HEK293 (cell line): ENCODE measurements at regions not wholly inside any gene's neighbourhood (a gene's known extent, or its start where the extent isn't known, plus 50 kb on each side); places are given as distances from the start of the nearest gene placed in this dataset.

Experiments used
- CTCF ChIA-PET: fragments of 350-600 bp; formaldehyde crosslinking; extraction: SDS; loops from one replicate; lab custom pipeline; 2021; ENCODE audit warnings: antibody characterized with exemption; lab: Yijun Ruan, JAX
- POLR2A ChIA-PET: fragments of 300-600 bp; formaldehyde crosslinking; extraction: SDS; loops from one replicate; lab custom pipeline; 2020; ENCODE audit warnings: antibody characterized with exemption, inconsistent platforms; lab: Yijun Ruan, JAX
- H3K27ac ChIP-seq: fragments of 200-500 bp; sonication (Bioruptor generic); 2 replicates; pipeline ENCODE4 v1.5.1; 2014; ENCODE audit warnings: low read depth, low read length, control low read depth, inconsistent platforms; ENCODE audit errors: extremely low read depth
- H3K36me3 ChIP-seq, 2 experiments: fragments of 200-500 bp in 1 of 2; sonication (Bioruptor generic) in 1 of 2; 1 replicate in 1 of 2; 2 replicates in 1 of 2; pipeline ENCODE4 v1.5.1; 2014 to 2017; ENCODE audit warnings: inconsistent platforms in 2 of 2, low read length in 2 of 2; ENCODE audit not compliant: control insufficient read depth in 2 of 2, insufficient read depth in 1 of 2
- H3K4me1 ChIP-seq: fragments of 200-500 bp; sonication (Bioruptor generic); 2 replicates; pipeline ENCODE4 v1.5.1; 2014; ENCODE audit warnings: mild to moderate bottlenecking, low read length, inconsistent platforms; ENCODE audit not compliant: control insufficient read depth, insufficient read depth
- H3K4me3 ChIP-seq: 2 replicates; pipeline ENCODE4 v1.5.1; 2011; ENCODE audit warnings: low read depth, mild to moderate bottlenecking, control low read depth, low read length, moderate library complexity
- H3K9me3 ChIP-seq: fragments of 200-500 bp; sonication (Bioruptor generic); 2 replicates; pipeline ENCODE4 v1.5.1; 2014; ENCODE audit warnings: low read depth, low read length, inconsistent platforms; ENCODE audit not compliant: control insufficient read depth, insufficient read depth
- CTCF ChIP-seq: fragments of 450-650 bp; formaldehyde crosslinking; IDR thresholded peaks from 2 replicates; pipeline ENCODE4 v1.5.1; 2016; ENCODE audit warnings: missing biosample characterization, missing genetic modification characterization
- GLI4 ChIP-seq: fragments of 450-650 bp; formaldehyde crosslinking; IDR thresholded peaks from 2 replicates; pipeline ENCODE4 v1.5.1; 2016; ENCODE audit warnings: missing biosample characterization, missing genetic modification characterization
- HOXA7 ChIP-seq: sonication (generic); formaldehyde crosslinking; IDR thresholded peaks from 2 replicates; pipeline ENCODE4 v1.8.1; 2022; ENCODE audit warnings: missing genetic modification reagents, borderline replicate concordance
- SP3 ChIP-seq: fragments of 450-650 bp; formaldehyde crosslinking; IDR thresholded peaks from 2 replicates; pipeline ENCODE4 v1.5.1; 2016; ENCODE audit warnings: missing biosample characterization, missing genetic modification characterization
- SP7 ChIP-seq: fragments of 450-650 bp; formaldehyde crosslinking; IDR thresholded peaks from 2 replicates; pipeline ENCODE4 v1.5.1; 2016; ENCODE audit warnings: missing biosample characterization, missing genetic modification characterization
- YY2 ChIP-seq: fragments of 450-650 bp; formaldehyde crosslinking; IDR thresholded peaks from 2 replicates; pipeline ENCODE4 v1.5.1; 2016; ENCODE audit warnings: missing biosample characterization, missing genetic modification characterization
- ZBTB20 ChIP-seq: fragments of 450-650 bp; formaldehyde crosslinking; IDR thresholded peaks from 2 replicates; pipeline ENCODE4 v1.5.1; 2016; ENCODE audit warnings: missing biosample characterization, missing genetic modification characterization
- ZFP3 ChIP-seq: fragments of 450-650 bp; formaldehyde crosslinking; IDR thresholded peaks from 2 replicates; pipeline ENCODE4 v1.5.1; 2016; ENCODE audit warnings: low read depth, missing biosample characterization, missing genetic modification characterization
- ZIC2 ChIP-seq: fragments of 450-650 bp; formaldehyde crosslinking; IDR thresholded peaks from 2 replicates; pipeline ENCODE4 v1.5.1; 2016; ENCODE audit warnings: missing biosample characterization, missing genetic modification characterization
- ZNF132 ChIP-seq: fragments of 450-650 bp; formaldehyde crosslinking; IDR thresholded peaks from 2 replicates; pipeline ENCODE4 v1.5.1; 2017; ENCODE audit warnings: missing biosample characterization, missing genetic modification characterization, borderline replicate concordance
- ZNF140 ChIP-seq: fragments of 450-650 bp; formaldehyde crosslinking; IDR thresholded peaks from 2 replicates; pipeline ENCODE4 v1.5.1; 2016; ENCODE audit warnings: missing biosample characterization, missing genetic modification characterization
- ZNF2 ChIP-seq: fragments of 450-650 bp; formaldehyde crosslinking; IDR thresholded peaks from 2 replicates; pipeline ENCODE4 v1.5.1; 2016; ENCODE audit warnings: missing biosample characterization, missing genetic modification characterization
- ZNF311 ChIP-seq: fragments of 450-650 bp; formaldehyde crosslinking; IDR thresholded peaks from 2 replicates; pipeline ENCODE4 v1.5.1; 2017; ENCODE audit warnings: missing biosample characterization, missing genetic modification characterization, borderline replicate concordance
- ZNF366 ChIP-seq: fragments of 450-650 bp; formaldehyde crosslinking; conservative IDR thresholded peaks from 2 replicates; pipeline ENCODE4 v1.5.1; 2016; ENCODE audit warnings: missing biosample characterization, missing genetic modification characterization
- ZNF416 ChIP-seq: fragments of 450-650 bp; formaldehyde crosslinking; IDR thresholded peaks from 2 replicates; pipeline ENCODE4 v1.5.1; 2016; ENCODE audit warnings: missing biosample characterization, missing genetic modification characterization
- ZNF530 ChIP-seq: fragments of 450-650 bp; formaldehyde crosslinking; IDR thresholded peaks from 2 replicates; pipeline ENCODE4 v1.5.1; 2016; ENCODE audit warnings: low read depth, missing biosample characterization, missing genetic modification characterization
- ZNF544 ChIP-seq: fragments of 450-650 bp; formaldehyde crosslinking; IDR thresholded peaks from 2 replicates; pipeline ENCODE4 v1.5.0; 2017; ENCODE audit warnings: missing biosample characterization, missing genetic modification characterization
- ZNF626 ChIP-seq: fragments of 450-650 bp; sonication (Bioruptor Pico); formaldehyde crosslinking; IDR thresholded peaks from 2 replicates; pipeline ENCODE4 v1.5.1; 2018; ENCODE audit warnings: missing biosample characterization, missing genetic modification characterization, inconsistent platforms
- ZNF692 ChIP-seq: fragments of 450-650 bp; formaldehyde crosslinking; IDR thresholded peaks from 2 replicates; pipeline ENCODE4 v1.5.1; 2016; ENCODE audit warnings: missing biosample characterization, missing genetic modification characterization
- ZNF768 ChIP-seq: fragments of 450-650 bp; formaldehyde crosslinking; IDR thresholded peaks from 2 replicates; pipeline ENCODE4 v1.5.1; 2018; ENCODE audit warnings: missing biosample characterization, mild to moderate bottlenecking, missing genetic modification characterization
- ZNF776 ChIP-seq: fragments of 450-650 bp; formaldehyde crosslinking; IDR thresholded peaks from 2 replicates; pipeline ENCODE4 v1.5.0; 2017; ENCODE audit warnings: missing biosample characterization, missing genetic modification characterization, borderline replicate concordance
- ZNF777 ChIP-seq: fragments of 450-650 bp; formaldehyde crosslinking; IDR thresholded peaks from 2 replicates; pipeline ENCODE4 v1.5.1; 2017; ENCODE audit warnings: missing biosample characterization, missing genetic modification characterization, borderline replicate concordance
- ZNF843 ChIP-seq: fragments of 450-650 bp; formaldehyde crosslinking; IDR thresholded peaks from 2 replicates; pipeline ENCODE4 v1.5.1; 2016; ENCODE audit warnings: missing biosample characterization, missing genetic modification characterization
- ZSCAN16 ChIP-seq: fragments of 450-650 bp; formaldehyde crosslinking; IDR thresholded peaks from 2 replicates; pipeline ENCODE4 v1.5.1; 2016; ENCODE audit warnings: missing biosample characterization, missing genetic modification characterization
- TF ChIP-seq, protein P1 (sequence below): fragments of 450-650 bp; formaldehyde crosslinking; IDR thresholded peaks from 2 replicates; pipeline ENCODE4 v1.5.1; 2017; ENCODE audit warnings: missing biosample characterization, missing genetic modification characterization
- TF ChIP-seq, protein P2 (sequence below): fragments of 450-650 bp; IDR thresholded peaks from 2 replicates; pipeline ENCODE4 v1.5.1; 2018; ENCODE audit warnings: missing biosample characterization, missing genetic modification characterization
- TF ChIP-seq, protein P3 (sequence below): fragments of 450-650 bp; formaldehyde crosslinking; IDR thresholded peaks from 2 replicates; pipeline ENCODE4 v1.5.1; 2016; ENCODE audit warnings: missing biosample characterization, missing genetic modification characterization

GRCh38 chr16:80171746-80172145 lies 369.0 kb upstream of the DYNLRB2 start:
- POLR2A ChIA-PET = no interaction called here
- TF ChIP-seq SP3 (tag by site-specific recombination) (no peak), ZNF2 (tag by site-specific recombination) (no peak), ZNF692 (tag by site-specific recombination) (no peak), ZIC2 (tag by site-specific recombination) (no peak), SP7 (tag by site-specific recombination) (no peak), HOXA7 (CRISPR knock-in tag) (no peak), ZNF366 (tag by site-specific recombination) (no peak), ZNF776 (tag by site-specific recombination) (no peak), ZNF626 (tag by site-specific recombination) (no peak), ZNF843 (tag by site-specific recombination) (no peak), ZNF416 (tag by site-specific recombination) (no peak), ZNF140 (no peak), ZNF132 (no peak), GLI4 (no peak), ZFP3 (tag by site-specific recombination) (no peak), ZSCAN16 (tag by site-specific recombination) (no peak)
- TF ChIP-seq, protein P1, sequence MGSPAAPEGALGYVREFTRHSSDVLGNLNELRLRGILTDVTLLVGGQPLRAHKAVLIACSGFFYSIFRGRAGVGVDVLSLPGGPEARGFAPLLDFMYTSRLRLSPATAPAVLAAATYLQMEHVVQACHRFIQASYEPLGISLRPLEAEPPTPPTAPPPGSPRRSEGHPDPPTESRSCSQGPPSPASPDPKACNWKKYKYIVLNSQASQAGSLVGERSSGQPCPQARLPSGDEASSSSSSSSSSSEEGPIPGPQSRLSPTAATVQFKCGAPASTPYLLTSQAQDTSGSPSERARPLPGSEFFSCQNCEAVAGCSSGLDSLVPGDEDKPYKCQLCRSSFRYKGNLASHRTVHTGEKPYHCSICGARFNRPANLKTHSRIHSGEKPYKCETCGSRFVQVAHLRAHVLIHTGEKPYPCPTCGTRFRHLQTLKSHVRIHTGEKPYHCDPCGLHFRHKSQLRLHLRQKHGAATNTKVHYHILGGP = no peak
- TF ChIP-seq, all 188 proteins: peak for 0
- H3K4me1 ChIP-seq = peaks cover 5% of the 10 kb centered on the region; the same call in 1 of the 2 replicates
- no peaks in the 10 kb centered on the region for H3K9me3 ChIP-seq
- no peak overlapping the region for H3K4me3 ChIP-seq
- CTCF ChIA-PET = no interaction called here
- H3K36me3 ChIP-seq = no peaks in the 10 kb centered on the region
- H3K27ac ChIP-seq = no peak overlapping the region

- H3K9me3 ChIP-seq = no peaks in the 10 kb centered on the region
- H3K27ac ChIP-seq = no peak overlapping the region
- TF ChIP-seq ZNF544 (tag by site-specific recombination) (peak; percentile 33; the same call in 1 of the 2 replicates), ZBTB20 (0 out of 2 replicates have a peak, but pooled peaks have one; percentile 30), ZNF132 (no peak), CTCF (tag by site-specific recombination) (peak; percentile 35; the same call in 1 of the 2 replicates), ZNF626 (tag by site-specific recombination) (no peak), ZNF777 (0 out of 2 replicates have a peak, but pooled peaks have one; percentile 28), ZNF530 (tag by site-specific recombination) (no peak), YY2 (tag by site-specific recombination) (0 out of 2 replicates have a peak, but pooled peaks have one; percentile 18), ZNF311 (tag by site-specific recombination) (0 out of 2 replicates have a peak, but pooled peaks have one; percentile 72), ZNF768 (tag by site-specific recombination) (no peak)
- TF ChIP-seq, protein P2, sequence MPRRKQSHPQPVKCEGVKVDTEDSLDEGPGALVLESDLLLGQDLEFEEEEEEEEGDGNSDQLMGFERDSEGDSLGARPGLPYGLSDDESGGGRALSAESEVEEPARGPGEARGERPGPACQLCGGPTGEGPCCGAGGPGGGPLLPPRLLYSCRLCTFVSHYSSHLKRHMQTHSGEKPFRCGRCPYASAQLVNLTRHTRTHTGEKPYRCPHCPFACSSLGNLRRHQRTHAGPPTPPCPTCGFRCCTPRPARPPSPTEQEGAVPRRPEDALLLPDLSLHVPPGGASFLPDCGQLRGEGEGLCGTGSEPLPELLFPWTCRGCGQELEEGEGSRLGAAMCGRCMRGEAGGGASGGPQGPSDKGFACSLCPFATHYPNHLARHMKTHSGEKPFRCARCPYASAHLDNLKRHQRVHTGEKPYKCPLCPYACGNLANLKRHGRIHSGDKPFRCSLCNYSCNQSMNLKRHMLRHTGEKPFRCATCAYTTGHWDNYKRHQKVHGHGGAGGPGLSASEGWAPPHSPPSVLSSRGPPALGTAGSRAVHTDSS (tag by site-specific recombination) = peak; percentile 59; the same call in 1 of the 2 replicates
- TF ChIP-seq, protein P3, sequence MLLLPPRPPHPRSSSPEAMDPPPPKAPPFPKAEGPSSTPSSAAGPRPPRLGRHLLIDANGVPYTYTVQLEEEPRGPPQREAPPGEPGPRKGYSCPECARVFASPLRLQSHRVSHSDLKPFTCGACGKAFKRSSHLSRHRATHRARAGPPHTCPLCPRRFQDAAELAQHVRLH (tag by site-specific recombination) = peak; percentile 48; the same call in 1 of the 2 replicates
- peaks cover 5% of the 10 kb centered on the region; the same call in 1 of the 2 replicates for H3K4me1 ChIP-seq
- ChIA-PET CTCF (interaction anchor here (0.9 kb wide), 1 partner anchor 17 kb away, joined by 3 read pairs; no protein-coding TSS in a partner anchor), POLR2A (no interaction called here)
- no peak overlapping the region for H3K4me3 ChIP-seq
- H3K36me3 ChIP-seq = no peaks in the 10 kb centered on the region
Measured at GRCh38 chr16:80171199-80171598, 369.6 kb upstream of the DYNLRB2 start.
